Retina (tissue), 1 donor: ENCODE measurements at regions not wholly inside any gene's neighbourhood (a gene's known extent, or its start where the extent isn't known, plus 50 kb on each side); places are given as distances from the start of the nearest gene placed in this dataset.

Experiments
- DNase-seq: peaks from one replicate; pipeline ENCODE4 v3.0.0-alpha.2; 2016

DNA sequence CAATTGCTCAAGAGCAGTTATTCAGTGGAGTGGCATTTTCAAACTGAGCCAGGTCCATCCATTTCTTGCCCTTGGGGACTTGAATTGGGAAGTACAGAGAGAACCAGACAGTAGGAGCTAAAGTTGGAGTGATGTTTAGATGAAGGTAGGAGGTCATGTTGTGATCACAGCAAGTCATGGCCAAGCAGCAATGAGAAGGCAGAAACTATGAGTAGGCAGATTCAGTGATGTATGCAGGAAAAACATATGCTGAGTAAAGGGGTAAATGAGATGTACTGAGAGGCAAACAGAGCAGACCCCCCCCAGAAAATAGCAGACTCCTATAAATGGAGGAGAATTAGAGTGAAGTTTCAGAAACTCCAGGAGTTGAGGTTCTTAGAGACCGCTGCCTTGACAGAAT, 95.8 kb downstream of the PERP start:
- DNase-seq = no peak

DNA sequence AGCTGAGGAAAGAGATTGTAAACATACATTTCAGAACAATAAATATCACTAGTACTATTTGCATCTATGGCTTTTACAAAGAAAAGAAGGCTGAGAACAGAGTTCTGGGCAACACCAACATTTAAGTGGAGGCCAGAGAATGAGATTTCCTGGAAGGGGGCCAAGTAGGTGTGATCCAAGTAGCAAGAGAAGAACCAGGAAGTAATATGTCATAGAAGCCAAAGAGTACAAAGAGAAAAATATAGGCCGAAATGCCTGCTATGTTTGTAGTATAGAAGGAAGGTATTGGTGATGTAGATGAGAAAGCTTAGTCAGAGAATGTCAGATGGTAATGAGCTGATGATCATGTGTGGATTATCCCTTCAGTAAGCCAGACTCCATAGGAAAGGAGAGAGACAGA, 94.5 kb downstream of the PERP start:
- no peak for DNase-seq

DNA sequence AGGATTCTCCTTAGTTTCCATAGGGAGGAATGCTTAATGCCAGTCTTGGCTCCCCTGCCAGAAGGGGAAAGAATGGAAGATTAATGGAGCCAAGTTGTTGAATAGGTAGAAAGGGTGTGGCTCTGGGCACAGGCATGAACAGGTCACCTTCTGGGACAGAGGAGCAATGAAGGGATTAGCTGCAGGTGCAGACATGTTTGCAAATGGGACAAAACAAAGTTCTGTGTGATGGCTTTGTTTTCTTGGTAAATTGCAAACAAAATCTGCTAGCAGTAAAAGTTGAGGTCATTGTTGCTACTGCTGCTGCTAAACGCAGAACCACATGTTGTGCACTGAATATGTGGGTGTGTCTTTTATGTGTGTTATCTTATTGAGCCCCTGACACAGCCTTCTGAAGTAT, 93.3 kb downstream of the PERP start:
- no peak for DNase-seq

DNA sequence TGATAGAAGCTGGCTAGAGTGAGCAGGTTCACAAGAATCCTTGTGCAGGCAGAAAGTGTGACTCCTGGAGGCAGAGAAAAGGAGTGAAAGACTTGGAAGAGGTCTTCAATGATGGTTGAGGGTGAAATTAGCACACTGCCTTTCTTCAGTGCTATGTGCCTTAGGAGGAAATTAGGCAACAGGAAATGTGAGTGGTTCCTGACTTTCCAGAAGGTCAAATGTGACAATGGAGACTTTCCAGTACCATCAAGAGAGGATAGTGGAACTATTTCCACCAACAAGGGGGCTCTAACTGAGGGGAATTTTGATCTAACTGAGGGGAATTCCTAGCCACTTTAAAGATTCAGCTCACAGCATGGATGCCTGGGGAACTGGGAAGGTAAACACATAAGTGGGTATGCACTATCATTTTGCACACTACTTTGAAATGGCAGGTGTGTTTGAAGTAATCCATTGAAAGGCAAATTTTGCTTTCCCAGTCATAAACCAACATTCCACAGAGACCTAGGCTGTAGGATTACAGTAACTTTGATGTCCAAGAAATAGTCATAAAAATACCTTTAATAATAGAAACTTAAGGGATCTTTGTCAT, 90.0 kb downstream of the PERP start:
- DNase-seq = no peak

DNA sequence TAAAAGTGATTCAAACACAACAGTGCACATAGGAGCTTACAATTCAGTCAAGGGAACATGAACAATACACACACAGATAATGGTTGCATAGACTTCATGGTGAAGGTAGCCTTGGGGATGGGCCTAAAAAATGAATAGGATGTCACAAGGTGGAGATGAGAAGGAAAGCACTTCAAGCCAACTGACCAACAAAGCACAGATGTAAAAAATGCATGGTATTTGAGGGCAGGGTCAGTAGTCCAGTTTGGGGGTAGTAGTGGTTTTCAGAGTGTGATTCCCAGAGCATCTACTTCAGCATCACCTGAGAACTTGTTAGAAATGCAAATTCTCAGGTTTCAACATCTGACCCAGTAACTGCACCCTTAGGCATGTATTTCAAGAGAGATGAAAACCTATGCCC, 88.9 kb downstream of the PERP start:
- DNase-seq = no peak

DNA sequence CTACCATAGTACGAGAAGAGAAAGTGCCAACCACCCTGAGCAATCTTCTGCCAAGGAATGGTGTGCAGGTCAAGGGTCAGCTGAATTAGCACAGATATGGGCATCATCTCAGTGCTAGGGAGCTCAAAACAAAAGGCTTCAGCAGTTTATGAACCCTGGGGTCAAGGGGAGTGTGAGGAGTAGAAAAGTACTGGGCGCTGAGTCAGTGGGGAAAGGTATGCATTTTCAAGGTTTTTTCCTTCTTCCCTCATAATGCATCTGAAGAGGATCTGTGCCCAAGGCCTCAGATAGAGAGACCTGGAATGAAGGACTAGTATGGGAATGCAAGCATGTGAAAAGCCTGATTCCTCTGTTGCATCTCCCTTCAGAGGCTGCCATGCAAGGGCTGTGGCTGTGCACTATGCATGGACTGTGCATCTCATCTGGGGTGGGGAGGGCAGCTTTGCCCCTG, 81.7 kb downstream of the PERP start:
- DNase-seq = no peak

DNA sequence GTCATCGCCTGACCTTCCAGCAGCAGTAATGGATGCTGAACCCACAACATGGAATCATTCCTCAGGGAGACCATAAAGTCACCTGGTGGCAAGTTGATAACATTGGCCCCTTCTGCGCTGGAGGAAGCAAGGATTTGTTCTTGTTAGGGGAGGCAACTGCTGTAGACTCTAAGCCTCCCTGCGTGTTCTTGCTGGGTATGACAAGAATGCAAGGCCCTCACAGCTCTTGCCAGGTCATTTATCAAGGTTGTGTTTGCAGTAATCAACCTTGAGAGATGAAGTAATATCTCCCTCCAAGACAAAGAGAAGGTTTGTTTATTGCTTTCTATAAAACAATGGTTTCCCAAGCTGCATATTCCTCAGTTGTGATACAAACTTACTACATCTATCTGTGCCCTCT, 80.9 kb downstream of the PERP start:
- no peak for DNase-seq

DNA sequence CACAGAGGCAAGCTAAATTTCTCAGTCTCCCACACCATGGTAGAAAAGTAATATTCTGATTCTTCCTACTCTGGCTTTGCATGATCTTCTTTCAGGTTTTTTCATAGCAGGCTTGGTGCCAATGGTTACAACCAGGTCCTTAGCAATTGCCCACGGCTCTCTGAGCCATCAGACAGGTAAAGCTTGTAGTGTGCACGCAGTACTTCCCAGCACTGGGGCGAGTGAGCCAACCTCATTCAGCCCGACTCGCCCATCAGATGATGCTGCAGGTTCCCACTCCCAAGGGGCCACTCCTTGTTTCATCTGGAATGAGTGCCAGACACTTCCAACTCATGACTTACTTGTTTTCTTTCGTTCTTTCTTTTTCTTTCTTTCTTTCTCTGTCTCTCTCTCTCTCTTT, 78.3 kb downstream of the PERP start:
- no peak for DNase-seq

DNA sequence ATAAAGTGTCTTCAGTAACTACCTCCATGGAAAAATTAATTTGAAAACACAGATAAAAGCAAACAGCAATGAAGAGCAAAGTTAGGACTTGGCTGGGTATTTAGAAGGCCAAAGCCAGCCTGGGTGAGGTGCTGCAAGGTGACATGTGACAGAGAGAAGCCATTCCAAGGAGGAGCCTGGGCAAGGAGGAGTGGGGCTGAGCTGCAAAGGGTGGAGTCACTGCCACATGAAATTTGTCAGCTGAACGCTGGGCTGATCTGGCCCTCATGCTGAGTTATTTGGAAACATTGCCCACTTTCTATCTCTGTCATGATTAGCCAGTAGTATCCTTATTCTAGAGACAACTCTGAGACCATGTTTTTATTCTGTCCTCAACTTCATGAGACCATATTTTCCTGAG, 76.3 kb downstream of the PERP start:
- no peak for DNase-seq

DNA sequence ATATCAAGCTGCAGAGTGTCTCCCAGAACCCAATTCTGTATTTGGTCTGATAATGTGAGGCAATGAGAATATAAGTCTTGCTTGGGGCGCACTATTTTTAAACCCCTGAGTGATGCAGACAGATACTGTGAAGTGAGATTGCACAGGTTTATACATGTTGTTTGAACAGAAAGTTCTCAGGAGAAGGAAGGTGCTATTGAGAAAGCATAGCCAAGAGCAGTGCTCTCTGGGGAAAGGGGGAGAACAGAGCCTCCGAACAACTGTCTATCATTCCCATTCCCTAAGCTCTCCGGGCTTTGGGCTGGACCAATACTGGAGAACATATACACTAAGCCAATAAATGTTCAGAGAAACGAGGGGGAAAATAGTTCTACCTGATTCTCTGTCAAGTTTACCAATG, 75.8 kb downstream of the PERP start:
- no peak for DNase-seq

DNA sequence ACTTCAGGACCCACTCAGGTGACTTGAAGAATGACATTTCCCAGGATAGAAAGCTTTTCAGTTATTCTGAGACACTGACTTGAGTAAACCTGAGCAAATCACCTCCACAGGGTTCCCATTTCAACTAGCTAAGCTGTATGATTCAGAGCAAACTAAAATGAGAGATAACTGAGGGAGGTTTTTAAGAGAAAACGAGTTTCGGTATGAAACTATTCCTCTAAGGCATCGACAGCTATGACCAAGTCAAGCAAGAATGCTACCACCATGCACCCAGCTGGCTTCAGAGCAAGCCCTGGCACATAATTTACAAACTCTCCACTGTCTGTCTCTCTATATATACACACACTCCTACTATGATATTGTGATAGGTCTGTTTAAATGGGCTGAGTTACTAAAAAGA, 75.4 kb downstream of the PERP start:
- DNase-seq = no peak

DNA sequence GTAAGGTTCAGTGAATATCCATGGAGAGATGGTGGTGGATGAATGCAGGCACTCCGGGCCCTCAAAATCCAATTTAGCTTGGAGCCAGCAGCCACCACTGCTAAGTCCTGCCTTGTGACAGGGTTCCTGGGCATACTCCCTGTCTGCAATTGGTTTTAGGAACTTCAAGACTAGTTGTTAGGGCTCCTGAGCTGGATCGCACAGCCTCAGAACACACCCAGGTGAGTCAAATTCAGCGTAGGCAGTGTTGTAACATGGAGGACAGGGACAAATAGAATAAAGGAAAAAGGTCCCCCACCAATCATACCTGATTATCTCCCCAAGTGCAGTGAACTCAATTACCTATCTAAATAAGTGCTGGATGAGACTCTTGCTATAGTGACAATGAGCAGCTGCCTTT, 74.6 kb downstream of the PERP start:
- DNase-seq = no peak

DNA sequence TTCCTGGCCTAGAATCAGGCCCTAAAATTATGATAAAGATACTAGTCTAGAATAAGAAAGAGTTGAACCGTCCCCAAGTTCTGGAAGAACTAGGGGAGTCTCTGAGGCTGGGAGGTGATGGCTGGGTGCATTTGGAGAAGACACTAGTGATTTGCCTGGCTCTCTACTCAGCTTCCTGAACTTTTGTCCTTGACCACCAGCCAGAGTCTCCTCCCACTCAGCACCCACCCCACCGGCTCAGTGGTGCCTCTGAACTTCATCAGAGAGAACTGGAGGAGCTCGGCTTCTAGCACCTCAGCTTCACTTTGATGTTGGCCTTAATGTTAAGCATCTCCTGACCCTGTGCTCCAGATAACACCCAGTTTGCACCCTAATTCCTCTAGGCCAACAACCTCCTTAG, 73.0 kb downstream of the PERP start:
- no peak for DNase-seq

DNA sequence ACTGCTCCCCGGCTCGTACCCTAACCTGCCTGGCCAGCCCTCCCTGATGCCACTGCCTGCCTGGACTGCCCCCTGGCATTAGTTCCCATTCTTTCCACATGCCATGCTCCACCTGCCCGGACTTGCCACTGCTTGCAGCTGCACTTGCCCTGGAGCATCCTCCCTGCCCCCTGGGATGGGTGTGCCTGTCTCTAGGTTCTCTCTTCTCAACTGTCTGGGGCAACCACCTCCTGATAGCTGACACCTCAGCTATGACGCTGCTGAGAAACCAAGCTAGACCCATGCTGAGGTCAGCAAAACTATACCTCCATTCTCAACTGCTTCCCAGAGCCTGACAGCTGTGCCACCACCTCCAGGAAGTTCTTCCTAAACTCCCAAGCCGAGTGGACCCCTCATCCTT, 72.1 kb downstream of the PERP start:
- DNase-seq = no peak

DNA sequence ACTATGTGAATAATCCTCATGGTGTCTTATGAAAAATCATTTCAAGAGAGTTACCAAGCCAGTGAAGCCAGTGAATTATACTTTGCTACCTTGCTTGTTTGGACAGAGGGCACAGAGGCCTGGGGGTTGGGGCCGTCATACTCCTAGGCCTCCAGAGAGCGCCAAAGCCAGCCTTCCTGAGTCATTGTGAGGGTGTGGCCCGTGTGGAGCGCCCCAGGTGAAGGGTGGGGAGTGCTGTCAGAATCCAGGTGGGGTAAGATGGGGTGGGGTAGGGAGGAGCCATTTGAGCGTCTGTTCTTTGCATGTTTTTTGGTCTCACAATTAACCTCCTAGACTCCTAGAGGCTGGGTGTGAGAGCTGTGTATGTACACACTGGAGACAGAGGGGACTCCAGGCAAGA, 71.1 kb downstream of the PERP start:
- DNase-seq = no peak

DNA sequence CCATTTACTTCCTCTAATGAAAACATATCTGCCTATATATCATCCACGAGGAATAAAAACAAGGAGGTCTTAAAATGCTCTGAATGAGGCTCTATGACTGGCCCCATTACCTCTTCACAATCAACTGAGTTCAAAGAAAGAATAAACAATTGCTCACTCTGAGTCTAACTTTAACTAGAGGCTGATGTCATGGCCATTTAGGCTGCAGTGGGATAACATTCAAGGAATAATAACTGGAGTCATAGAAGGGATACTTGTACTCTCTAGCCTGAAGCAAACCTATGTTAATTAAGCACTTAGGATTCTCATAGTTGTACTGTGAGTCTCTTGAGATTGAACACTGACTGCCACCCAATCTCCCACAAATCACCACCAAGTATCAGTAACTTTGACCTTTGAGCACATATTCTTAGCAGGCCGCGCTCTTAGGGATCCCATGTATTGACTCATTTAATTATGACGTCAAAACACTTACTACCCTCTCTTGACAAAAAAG, 70.2 kb downstream of the PERP start:
- no peak for DNase-seq

DNA sequence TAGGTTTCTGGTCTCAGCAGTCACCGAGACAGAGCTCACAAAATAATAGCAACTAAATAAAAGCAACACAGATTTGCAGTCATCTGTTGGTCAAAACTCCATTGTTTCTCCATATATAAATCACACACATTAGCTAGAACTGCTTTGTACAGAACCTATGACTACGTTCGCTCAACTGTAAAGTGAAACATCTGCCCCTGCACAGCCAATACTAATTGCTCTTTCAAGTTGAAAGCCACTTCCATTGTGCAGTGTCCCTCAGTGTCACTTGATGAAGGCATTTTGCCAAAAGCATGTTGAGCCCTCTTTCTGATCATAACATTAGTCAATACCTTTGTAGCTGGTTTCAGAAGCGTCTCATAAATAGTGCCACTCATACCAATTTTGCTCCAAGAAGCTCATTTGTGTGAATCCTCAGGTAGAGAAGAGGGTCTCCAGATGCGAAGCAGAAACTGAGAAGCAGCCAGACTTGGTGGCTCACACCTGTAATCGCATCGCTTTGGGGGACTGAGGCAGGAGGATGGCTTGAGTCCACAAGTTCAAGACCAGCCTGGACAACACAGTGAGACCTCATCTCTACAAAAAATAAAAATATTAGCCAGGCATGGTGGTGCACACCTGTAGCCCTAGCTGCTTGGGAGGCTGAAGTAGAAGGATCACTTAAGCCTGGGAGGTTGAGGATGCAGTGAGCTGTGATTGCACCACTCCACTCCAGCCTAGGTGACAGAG, 68.9 kb downstream of the PERP start:
- DNase-seq = peak; percentile 7
